Psoas muscle (tissue), 7 donors: ENCODE measurements at regions not wholly inside any gene's neighbourhood (a gene's known extent, or its start where the extent isn't known, plus 50 kb on each side); places are given as distances from the start of the nearest gene placed in this dataset.

Experiments
- ATAC-seq, 4 donors: fragments of 200-7000 bp; cut with Tn5 transposase; one replicate each; pipeline ENCODE4 v1.9.1; 2020; ENCODE audit warnings: moderate library complexity in 3 of 4, mild to moderate bottlenecking in 2 of 4
- DNase-seq, 2 donors: peaks; one replicate each; pipeline ENCODE4 v3.0.0-alpha.2; 2020
- H3K27ac ChIP-seq: fragments of 200-600 bp; one replicate; pipeline ENCODE4 v1.8.0; 2022
- H3K27me3 ChIP-seq, 3 donors: fragments of 200-600 bp in 1 of 3; one replicate each; pipeline versions ENCODE4 v1.6.1 to v1.8.0; 2013 to 2022; ENCODE audit warnings: low read length in 2 of 3, mild to moderate bottlenecking in 2 of 3, moderate library complexity in 1 of 3; ENCODE audit not compliant: insufficient read depth in 3 of 3
- H3K36me3 ChIP-seq, 2 donors: fragments of 200-600 bp in 1 of 2; one replicate each; pipeline versions ENCODE4 v1.6.1 to v1.8.0; 2013 to 2022; ENCODE audit warnings: low read depth in 1 of 2, mild to moderate bottlenecking in 1 of 2, moderate library complexity in 1 of 2; ENCODE audit not compliant: insufficient read depth in 1 of 2
- H3K4me1 ChIP-seq: fragments of 200-600 bp; one replicate; pipeline ENCODE4 v1.8.0; 2022
- H3K4me3 ChIP-seq: fragments of 200-600 bp; one replicate; pipeline ENCODE4 v1.8.0; 2022; ENCODE audit warnings: mild to moderate bottlenecking
- H3K9me3 ChIP-seq: fragments of 200-600 bp; one replicate; pipeline ENCODE4 v1.8.0; 2022
- CTCF ChIP-seq: fragments of 200-600 bp; IDR thresholded peaks from one replicate; pipeline ENCODE4 v1.8.0; 2022; ENCODE audit warnings: antibody characterized with exemption
- WGBS, 3 donors: extraction: QIAGEN DNeasy Blood & Tissue Kit; methylation state at CpG; one replicate each; pipeline versions ENCODE4 v1.1.6 to v1.1.7; 2013; 5-methylcytosine and 5-hydroxymethylcytosine counted together
- intact Hi-C, 2 donors: fragments of 100-400 bp; cut with DNase I; formaldehyde crosslinking; loops; one replicate each; pipeline versions ENCODE4 v1.11.0 to v1.14.2; 2022
- donor health status: healthy with polysubstance abuse.
- donor health status: DM: no; HTN: no; CAD: no; lungs with moderate emphysema.
- donor health status: Bipolar disorder and iron deficiency.
- donor health status: healthy.
- donor health status: DM: yes; HTN: yes; CAD: no.
- donor health status: DM: no; HTN: no; CAD: no.
- donor health status: DM: yes; HTN: yes; CAD: no.

DNA sequence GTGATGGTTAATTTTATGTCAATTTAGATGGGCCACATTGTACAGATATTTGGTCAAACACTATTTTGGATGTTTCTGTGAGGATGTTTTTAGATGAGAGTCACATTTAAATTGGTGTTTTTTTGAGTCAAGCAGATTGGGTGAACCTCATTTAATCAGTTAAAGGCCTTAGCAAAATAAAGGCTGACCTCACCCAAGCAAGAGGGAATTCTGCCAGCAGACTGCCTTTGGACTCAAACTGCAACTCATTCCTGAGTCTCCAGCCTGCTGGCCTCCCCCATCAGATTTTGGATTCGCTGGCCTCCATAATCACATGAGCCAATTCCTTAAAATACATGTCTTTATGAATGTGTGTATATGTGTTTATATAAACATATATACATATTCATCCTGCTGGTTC, 282.7 kb upstream of the POU5F2 start:
- DNase-seq, result no peak
- no peaks in the 10 kb centered on the region for H3K36me3 ChIP-seq
- intact Hi-C loops, result no loop called here
- H3K27ac ChIP-seq, result no peak overlapping the region
- H3K4me1 ChIP-seq, result no peaks in the 10 kb centered on the region
- H3K27me3 ChIP-seq, result no peaks in the 10 kb centered on the region
- WGBS, 3 donors, result 91 to 96% (median 92%) methylated on average over 1 of the region's 1 CpG
- ATAC-seq, result no peak
- no peak for TF ChIP-seq CTCF
- no peak overlapping the region for H3K4me3 ChIP-seq
- H3K9me3 ChIP-seq, result peaks cover under 1% of the 10 kb centered on the region

- Histone ChIP-seq H3K4me1 (no peaks in the 10 kb centered on the region), H3K4me3 (no peak overlapping the region), H3K36me3 (no peaks in the 10 kb centered on the region), H3K9me3 (peaks cover 13% of the 10 kb centered on the region), H3K27ac (no peak overlapping the region), H3K27me3 (no peaks in the 10 kb centered on the region)
- intact Hi-C loops, result no loop called here
- 55 to 65% (median 59%) methylated on average over 2 of the region's 2 CpGs for WGBS, 3 donors
- no peak for TF ChIP-seq CTCF
- DNase-seq, result no peak
- ATAC-seq, result peak; percentile 54 to 86 (median 71)
Measured at GRCh38 chr5:94021246-94021645, 279.8 kb upstream of the POU5F2 start.

DNA sequence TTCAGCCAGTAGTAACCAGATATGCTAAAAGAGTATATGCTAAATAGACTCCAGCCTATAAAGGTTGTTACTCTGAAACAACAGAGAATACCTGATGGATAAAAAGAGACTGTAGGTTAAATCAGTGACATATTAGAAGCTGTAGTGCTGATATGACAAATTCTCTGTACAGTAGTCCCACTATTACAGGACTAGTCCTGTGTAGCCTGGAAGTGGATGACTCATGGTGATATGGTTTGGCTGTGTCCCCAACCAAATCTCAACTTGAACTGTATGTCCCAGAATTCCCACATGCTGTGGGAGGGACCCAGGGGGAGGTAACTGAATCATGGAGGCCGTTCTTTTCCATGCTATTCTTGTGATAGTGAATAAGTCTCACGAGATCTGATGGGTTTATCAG, 276.2 kb upstream of the POU5F2 start:
- H3K4me1 ChIP-seq, result no peaks in the 10 kb centered on the region
- peak in 2 of 4 donors; percentile 49 to 68 for ATAC-seq
- no peak for DNase-seq
- H3K4me3 ChIP-seq, result no peak overlapping the region
- H3K9me3 ChIP-seq, result peaks cover 28% of the 10 kb centered on the region
- no peak overlapping the region for H3K27ac ChIP-seq
- no peaks in the 10 kb centered on the region for H3K36me3 ChIP-seq
- WGBS, 3 donors, result 85 to 96% (median 88%) methylated on average over 2 of the region's 2 CpGs
- TF ChIP-seq CTCF, result no peak
- H3K27me3 ChIP-seq, result no peaks in the 10 kb centered on the region
- intact Hi-C loops, result no loop called here

DNA sequence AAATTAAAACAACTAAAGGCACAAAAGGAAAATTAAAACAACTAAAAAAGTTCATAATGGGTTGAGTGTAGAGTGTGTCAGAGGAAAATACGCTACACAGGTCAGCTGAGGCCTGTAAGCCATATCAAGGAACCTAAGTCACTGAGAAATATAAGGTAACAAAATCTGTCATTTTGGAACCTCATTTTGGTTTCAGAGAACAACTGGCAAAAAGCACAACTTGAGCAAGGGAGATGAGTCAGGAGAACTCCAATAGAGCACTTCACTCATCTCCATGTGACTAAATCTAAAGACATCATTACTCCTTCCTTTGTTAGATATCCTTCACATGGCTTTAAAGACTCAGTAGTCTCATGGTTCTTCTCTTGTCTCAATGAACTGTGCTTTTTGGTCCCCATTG, 269.4 kb upstream of the POU5F2 start:
- DNase-seq (no peak), ATAC-seq (no peak)
- Histone ChIP-seq H3K9me3 (peaks cover 12% of the 10 kb centered on the region), H3K27me3 (no peaks in the 10 kb centered on the region), H3K27ac (no peak overlapping the region), H3K4me3 (no peak overlapping the region), H3K36me3 (no peaks in the 10 kb centered on the region), H3K4me1 (no peaks in the 10 kb centered on the region)
- intact Hi-C loops, result no loop called here
- 97 to 100% (median 98%) methylated on average over 1 of the region's 1 CpG for WGBS, 3 donors
- no peak for TF ChIP-seq CTCF

DNA sequence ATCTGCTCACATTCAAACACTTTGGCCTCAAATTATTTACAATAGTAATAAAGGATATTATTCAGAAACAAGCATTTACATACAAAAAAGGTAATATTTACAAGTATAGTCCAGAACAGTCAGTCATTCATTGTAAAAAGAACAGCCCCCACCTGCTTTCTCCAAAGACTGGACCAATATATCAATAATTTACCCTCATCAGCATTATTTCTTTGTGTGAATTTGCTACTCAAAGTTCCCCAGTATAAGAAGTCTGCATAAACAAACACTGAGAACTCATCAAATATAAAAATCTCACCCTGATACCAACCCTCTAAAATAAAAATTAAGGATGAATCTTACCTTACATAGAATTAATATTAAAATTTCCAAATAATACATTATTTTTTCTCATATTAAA, 267.8 kb upstream of the POU5F2 start:
- Histone ChIP-seq H3K4me1 (no peaks in the 10 kb centered on the region), H3K27me3 (no peaks in the 10 kb centered on the region), H3K9me3 (no peaks in the 10 kb centered on the region), H3K4me3 (no peak overlapping the region), H3K36me3 (no peaks in the 10 kb centered on the region), H3K27ac (no peak overlapping the region)
- DNase-seq, result no peak
- no peak for ATAC-seq
- no peak for TF ChIP-seq CTCF
- intact Hi-C loops, result no loop called here
